Suprapubic skin (tissue), 4 donors: ENCODE measurements at regions not wholly inside any gene's neighbourhood (a gene's known extent, or its start where the extent isn't known, plus 50 kb on each side); places are given as distances from the start of the nearest gene placed in this dataset.

Source experiments
- DNase-seq, 2 donors: peaks; one replicate each; pipeline ENCODE4 v3.0.0-alpha.2; 2019; ENCODE audit warnings: low spot score in 2 of 2
- H3K27ac ChIP-seq: fragments of 200-600 bp; sonication (generic); one replicate; pipeline ENCODE4 v1.5.1; 2019
- H3K27me3 ChIP-seq: fragments of 200-600 bp; sonication (generic); one replicate; pipeline ENCODE4 v1.5.1; 2019
- H3K36me3 ChIP-seq: fragments of 200-600 bp; sonication (generic); one replicate; pipeline ENCODE4 v1.5.1; 2019
- H3K4me1 ChIP-seq: fragments of 200-600 bp; sonication (generic); one replicate; pipeline ENCODE4 v1.5.1; 2019
- H3K4me3 ChIP-seq: fragments of 200-600 bp; sonication (generic); one replicate; pipeline ENCODE4 v1.5.1; 2019; ENCODE audit warnings: mild to moderate bottlenecking
- H3K9me3 ChIP-seq: fragments of 200-600 bp; sonication (generic); one replicate; pipeline ENCODE4 v1.5.1; 2019
- EP300 ChIP-seq: sonication (generic); formaldehyde crosslinking; IDR thresholded peaks from one replicate; pipeline ENCODE4 v1.6.1; 2017; ENCODE audit warnings: antibody characterized with exemption
- POLR2A ChIP-seq, 2 donors: fragments of 450-650 bp; IDR thresholded peaks; one replicate each; pipeline ENCODE4 v1.6.1; 2017; ENCODE audit warnings: antibody characterized with exemption in 2 of 2, mild to moderate bottlenecking in 2 of 2, moderate library complexity in 2 of 2
- POLR2AphosphoS5 ChIP-seq, 3 donors: sonication (generic); formaldehyde crosslinking; IDR thresholded peaks; one replicate each; pipeline ENCODE4 v1.6.1; 2017; ENCODE audit warnings: antibody characterized with exemption in 3 of 3
- WGBS: methylation state at CpG from one replicate; pipeline ENCODE4 v1.1.5; 2018; 5-methylcytosine and 5-hydroxymethylcytosine counted together
- TF ChIP-seq, protein P1 (sequence below), 2 donors: fragments of 200-600 bp in 1 of 2; fragments of 450-650 bp in 1 of 2; sonication (generic) in 1 of 2; IDR thresholded peaks; one replicate each; pipeline ENCODE4 v1.5.1; 2016 to 2019; ENCODE audit warnings: antibody characterized with exemption in 2 of 2, mild to moderate bottlenecking in 1 of 2, moderate library complexity in 1 of 2

DNA sequence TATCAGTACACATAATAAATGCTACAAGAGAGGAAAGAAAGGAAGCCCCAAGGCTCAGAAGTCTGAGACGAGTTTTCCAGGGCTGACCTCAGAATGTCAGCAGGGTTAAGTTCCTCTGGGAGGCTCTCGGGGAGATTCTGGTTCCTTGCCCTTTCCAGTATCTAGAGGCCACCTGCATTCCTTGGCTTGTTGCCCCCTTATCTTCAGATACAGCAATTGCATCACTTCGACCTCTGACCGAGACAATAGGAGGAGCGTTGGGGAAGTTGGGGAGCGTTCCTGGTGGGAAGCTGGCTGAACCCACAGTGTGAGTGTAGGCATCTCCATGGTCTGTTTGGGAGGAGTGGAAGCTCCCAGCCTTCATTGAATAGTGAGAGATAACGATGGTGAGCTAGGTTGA is 72.0 kb upstream of the MTPN start:
- H3K27me3 ChIP-seq, result no peaks in the 10 kb centered on the region
- no peak overlapping the region for H3K27ac ChIP-seq
- no peaks in the 10 kb centered on the region for H3K9me3 ChIP-seq
- 77% methylated on average over 7 of the region's 7 CpGs for WGBS
- DNase-seq, result no peak
- no peaks in the 10 kb centered on the region for H3K36me3 ChIP-seq
- H3K4me3 ChIP-seq, result no peak overlapping the region
- no peak for TF ChIP-seq EP300
- TF ChIP-seq POLR2A (IDR thresholded peaks at IDR 0.05), result no peak
- TF ChIP-seq, protein P1, sequence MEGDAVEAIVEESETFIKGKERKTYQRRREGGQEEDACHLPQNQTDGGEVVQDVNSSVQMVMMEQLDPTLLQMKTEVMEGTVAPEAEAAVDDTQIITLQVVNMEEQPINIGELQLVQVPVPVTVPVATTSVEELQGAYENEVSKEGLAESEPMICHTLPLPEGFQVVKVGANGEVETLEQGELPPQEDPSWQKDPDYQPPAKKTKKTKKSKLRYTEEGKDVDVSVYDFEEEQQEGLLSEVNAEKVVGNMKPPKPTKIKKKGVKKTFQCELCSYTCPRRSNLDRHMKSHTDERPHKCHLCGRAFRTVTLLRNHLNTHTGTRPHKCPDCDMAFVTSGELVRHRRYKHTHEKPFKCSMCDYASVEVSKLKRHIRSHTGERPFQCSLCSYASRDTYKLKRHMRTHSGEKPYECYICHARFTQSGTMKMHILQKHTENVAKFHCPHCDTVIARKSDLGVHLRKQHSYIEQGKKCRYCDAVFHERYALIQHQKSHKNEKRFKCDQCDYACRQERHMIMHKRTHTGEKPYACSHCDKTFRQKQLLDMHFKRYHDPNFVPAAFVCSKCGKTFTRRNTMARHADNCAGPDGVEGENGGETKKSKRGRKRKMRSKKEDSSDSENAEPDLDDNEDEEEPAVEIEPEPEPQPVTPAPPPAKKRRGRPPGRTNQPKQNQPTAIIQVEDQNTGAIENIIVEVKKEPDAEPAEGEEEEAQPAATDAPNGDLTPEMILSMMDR (IDR thresholded peaks at IDR 0.05), result no peak
- no peak for TF ChIP-seq POLR2AphosphoS5 (IDR thresholded peaks at IDR 0.05)
- H3K4me1 ChIP-seq, result no peaks in the 10 kb centered on the region

DNA sequence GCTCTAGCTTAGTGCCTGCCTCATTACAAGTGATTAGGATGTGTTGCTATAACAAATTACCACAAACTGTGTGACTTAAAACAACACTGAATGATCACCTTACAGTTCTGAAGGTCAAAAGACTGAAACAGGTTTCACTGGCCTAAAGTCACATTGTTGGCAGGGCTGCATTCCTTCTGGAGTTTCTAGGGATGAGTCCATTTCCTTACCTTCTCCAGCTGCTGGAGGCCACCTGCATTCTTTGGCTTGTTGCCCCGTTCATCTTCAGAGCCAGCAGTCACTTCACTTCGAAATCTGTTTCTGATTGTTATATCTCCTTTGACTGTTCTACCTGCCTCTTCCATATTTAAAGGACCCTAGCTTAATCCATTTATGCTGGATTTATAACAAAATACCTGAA is 69.4 kb upstream of the MTPN start:
- Histone ChIP-seq H3K27ac (no peak overlapping the region), H3K27me3 (no peaks in the 10 kb centered on the region), H3K9me3 (no peaks in the 10 kb centered on the region), H3K4me3 (no peak overlapping the region), H3K36me3 (no peaks in the 10 kb centered on the region), H3K4me1 (no peaks in the 10 kb centered on the region)
- 47% methylated on average over 2 of the region's 2 CpGs for WGBS
- DNase-seq, result no peak
- TF ChIP-seq EP300 (no peak), POLR2AphosphoS5 (IDR thresholded peaks at IDR 0.05) (no peak), POLR2A (IDR thresholded peaks at IDR 0.05) (no peak)
- TF ChIP-seq, protein P1 (IDR thresholded peaks at IDR 0.05), result no peak

DNA sequence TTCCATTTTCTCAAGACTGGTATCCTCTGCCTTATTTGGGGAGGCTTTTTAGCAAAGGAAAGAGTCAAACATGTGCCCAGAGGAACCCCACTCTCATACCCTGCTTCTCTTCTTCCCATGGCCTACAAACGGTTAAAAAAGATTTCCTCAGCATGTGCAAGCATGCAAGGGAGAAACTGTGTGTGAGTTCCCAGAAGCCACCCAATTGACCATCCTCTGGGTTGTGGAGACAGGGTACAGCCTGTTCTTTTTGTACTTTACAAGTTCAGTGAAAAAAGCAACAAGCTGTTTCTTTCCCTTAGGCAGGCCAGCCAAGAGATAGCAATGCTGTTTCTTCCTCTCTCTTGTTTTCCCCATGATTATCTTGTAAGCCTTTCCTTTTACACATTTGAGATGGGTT is 68.8 kb upstream of the MTPN start:
- no peaks in the 10 kb centered on the region for H3K27me3 ChIP-seq
- 65% methylated on average over 1 of the region's 1 CpG for WGBS
- no peaks in the 10 kb centered on the region for H3K4me1 ChIP-seq
- TF ChIP-seq POLR2A (IDR thresholded peaks at IDR 0.05) (no peak), EP300 (no peak), POLR2AphosphoS5 (IDR thresholded peaks at IDR 0.05) (no peak)
- TF ChIP-seq, protein P1 (IDR thresholded peaks at IDR 0.05), result no peak
- H3K9me3 ChIP-seq, result no peaks in the 10 kb centered on the region
- H3K4me3 ChIP-seq, result no peak overlapping the region
- DNase-seq, result no peak
- no peaks in the 10 kb centered on the region for H3K36me3 ChIP-seq
- no peak overlapping the region for H3K27ac ChIP-seq

DNA sequence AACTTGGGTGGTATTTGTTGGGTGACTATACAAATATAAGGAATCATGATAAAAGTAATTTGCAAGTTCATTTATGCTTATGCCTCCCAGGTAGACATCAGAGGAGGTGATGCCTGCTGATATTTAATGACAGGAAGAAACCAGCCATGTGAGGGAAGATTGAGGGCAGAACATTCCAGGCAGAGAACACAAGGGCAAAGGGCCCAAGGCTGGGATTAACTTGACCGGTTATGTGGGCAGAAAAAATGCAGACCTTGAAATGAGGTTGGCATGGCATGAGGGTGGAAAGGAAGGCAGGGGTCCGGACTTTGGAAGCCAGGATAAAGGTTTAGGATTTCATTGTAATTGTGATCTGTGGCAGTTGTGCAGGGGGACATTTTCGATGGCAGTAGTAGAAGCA is 68.0 kb upstream of the MTPN start:
- H3K4me1 ChIP-seq, result no peaks in the 10 kb centered on the region
- H3K36me3 ChIP-seq, result no peaks in the 10 kb centered on the region
- H3K4me3 ChIP-seq, result no peak overlapping the region
- DNase-seq, result no peak
- H3K27me3 ChIP-seq, result no peaks in the 10 kb centered on the region
- H3K9me3 ChIP-seq, result no peaks in the 10 kb centered on the region
- H3K27ac ChIP-seq, result no peak overlapping the region
- 69% methylated on average over 3 of the region's 3 CpGs for WGBS
- no peak for TF ChIP-seq EP300
- TF ChIP-seq, protein P1 (IDR thresholded peaks at IDR 0.05), result no peak
- no peak for TF ChIP-seq POLR2A (IDR thresholded peaks at IDR 0.05)
- TF ChIP-seq POLR2AphosphoS5 (IDR thresholded peaks at IDR 0.05), result no peak

DNA sequence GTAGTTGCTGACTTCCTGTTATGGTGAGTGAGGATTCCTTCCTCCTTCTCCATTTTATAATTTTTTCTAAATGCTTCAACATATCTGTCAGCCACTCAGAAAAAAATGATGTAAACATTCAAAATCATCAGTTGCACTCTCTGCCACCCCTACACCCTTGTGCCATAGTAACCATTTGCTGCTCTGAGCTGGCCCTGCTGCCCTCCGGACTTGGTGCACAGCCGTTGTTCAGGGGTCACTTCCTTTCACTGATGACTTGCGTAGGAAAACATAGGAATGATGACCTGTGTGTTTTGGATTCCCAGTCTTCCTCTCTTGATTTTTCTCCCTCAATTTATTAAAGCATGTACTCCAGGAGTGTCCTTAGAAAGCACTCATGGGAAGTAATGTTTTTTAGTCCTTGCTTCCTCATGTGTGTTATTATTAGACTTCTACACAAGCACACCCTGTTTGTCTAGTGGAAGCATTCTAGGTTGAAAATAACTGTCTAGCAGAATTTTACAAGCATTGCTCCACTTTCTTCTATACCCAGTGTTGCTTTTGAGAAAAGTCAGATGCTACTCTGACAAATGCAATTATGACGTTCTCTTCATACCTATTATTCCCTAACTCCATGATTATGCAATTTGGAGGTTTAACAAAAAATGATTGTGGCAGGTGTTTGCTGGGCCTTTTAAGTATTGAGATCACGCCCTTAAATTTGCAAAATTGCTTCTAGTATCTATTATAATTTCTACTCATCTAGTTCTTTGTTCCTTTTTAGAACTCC is 62.6 kb upstream of the MTPN start:
- no peak overlapping the region for H3K27ac ChIP-seq
- TF ChIP-seq, protein P1 (IDR thresholded peaks at IDR 0.05), result no peak
- TF ChIP-seq POLR2A (IDR thresholded peaks at IDR 0.05), result no peak
- TF ChIP-seq EP300, result no peak
- no peak for TF ChIP-seq POLR2AphosphoS5 (IDR thresholded peaks at IDR 0.05)
- H3K36me3 ChIP-seq, result no peaks in the 10 kb centered on the region
- H3K27me3 ChIP-seq, result no peaks in the 10 kb centered on the region
- no peaks in the 10 kb centered on the region for H3K9me3 ChIP-seq
- DNase-seq, result no peak
- H3K4me3 ChIP-seq, result no peak overlapping the region
- no peaks in the 10 kb centered on the region for H3K4me1 ChIP-seq
- WGBS, result 73% methylated on average over 5 of the region's 5 CpGs
